ENCODE measurements at regions not wholly inside any gene's neighbourhood (a gene's known extent, or its start where the extent isn't known, plus 50 kb on each side); places are given as distances from the start of the nearest gene placed in this dataset.

DNA sequence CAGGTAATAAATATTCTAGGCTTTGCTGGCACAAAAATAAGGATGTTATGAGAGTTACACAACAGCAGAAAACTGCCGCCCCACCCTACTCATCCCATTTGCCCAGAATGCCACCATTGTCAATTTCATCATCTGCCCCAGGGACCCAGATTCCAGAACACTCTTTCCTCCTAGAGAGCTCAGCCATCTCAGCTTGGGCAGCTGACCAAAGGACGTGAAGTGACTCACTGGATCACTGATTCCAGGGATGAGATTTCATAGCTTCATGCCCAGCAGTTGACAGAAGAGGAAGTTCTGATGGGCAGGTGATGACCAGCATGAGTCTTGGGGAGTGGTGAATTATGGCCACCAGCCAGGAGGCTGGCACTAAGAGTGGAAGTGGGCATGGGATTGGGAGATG, 450.3 kb downstream of the RMST start:
- no peak overlapping the region for H3K27ac Mint-ChIP-seq
- POLR2A ChIA-PET: no interaction called here
- no peak for DNase-seq
- H3K36me3 Mint-ChIP-seq: no peaks in the 10 kb centered on the region
- no peaks in the 10 kb centered on the region for H3K9me3 Mint-ChIP-seq
- CTCF ChIA-PET: no interaction called here
- no peak overlapping the region for H3K4me3 Mint-ChIP-seq
- no peaks in the 10 kb centered on the region for H3K27me3 Mint-ChIP-seq
- intact Hi-C loops (cut with micrococcal nuclease): no loop called here
- no peaks in the 10 kb centered on the region for H3K4me1 Mint-ChIP-seq (ENCODE audit: low read depth)

DNA sequence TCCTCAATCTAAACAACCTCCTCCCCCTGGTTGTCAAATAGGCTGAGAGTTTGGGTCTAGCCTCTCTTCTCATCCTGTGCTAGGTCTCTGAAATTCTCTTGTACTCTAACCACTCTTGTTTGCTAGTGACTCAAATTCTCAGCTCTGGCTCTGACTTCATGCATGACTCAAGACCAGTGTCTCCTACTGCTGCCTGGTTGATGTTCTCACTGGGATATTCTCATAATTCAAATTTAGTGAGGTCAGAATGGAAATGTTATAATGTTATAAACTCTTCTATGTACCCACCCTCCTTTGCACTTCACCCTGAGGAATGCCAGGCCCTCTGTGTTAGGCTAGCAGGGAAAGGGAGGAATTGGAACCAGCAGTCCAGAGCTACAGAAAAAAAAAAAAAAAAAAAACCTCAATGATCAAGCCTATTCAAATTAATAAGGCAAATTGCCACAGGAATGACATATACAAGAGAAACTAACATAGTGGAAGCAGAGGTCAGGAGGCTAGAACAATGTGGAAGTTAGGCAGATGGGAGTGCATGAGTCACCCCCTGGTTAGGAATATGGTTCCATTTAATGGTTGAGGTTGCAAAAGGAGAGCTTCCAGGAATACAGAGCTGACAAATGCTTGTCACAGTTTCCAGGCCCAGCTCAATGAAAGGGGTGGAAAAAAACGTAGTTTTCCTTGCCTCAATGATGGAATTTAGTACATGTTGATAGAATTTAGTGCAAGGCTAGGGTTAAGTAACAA, 459.5 kb downstream of the RMST start:
- Mint-ChIP-seq H3K36me3 (no peaks in the 10 kb centered on the region), H3K9me3 (no peaks in the 10 kb centered on the region), H3K4me1 (ENCODE audit: low read depth) (no peaks in the 10 kb centered on the region), H3K27me3 (no peaks in the 10 kb centered on the region), H3K4me3 (no peak overlapping the region), H3K27ac (no peak overlapping the region)
- ChIA-PET POLR2A (no interaction called here), CTCF (no interaction called here)
- intact Hi-C loops (cut with micrococcal nuclease): no loop called here
- no peak for DNase-seq

DNA sequence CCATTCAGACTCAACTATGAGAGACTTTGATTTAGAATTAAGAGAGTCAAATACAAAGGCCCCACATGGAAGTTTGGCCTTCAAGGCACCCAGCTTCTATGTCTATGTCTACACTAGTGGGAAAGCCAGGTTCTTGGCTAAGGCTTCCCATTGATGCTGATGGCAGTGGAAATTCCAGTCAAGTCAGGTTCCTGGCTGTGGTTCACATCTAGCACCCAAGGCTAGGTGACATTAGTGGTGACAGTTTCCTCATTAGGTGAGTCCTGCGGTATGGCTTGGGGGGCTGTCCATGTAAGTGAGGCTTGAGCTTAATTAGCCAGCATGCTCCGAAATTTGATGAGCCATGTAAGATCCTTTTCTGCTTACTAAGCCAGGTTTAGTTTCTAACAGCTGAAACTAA, 460.9 kb downstream of the RMST start:
- intact Hi-C loops (cut with micrococcal nuclease): no loop called here
- Mint-ChIP-seq H3K27me3 (no peaks in the 10 kb centered on the region), H3K9me3 (no peaks in the 10 kb centered on the region), H3K4me1 (ENCODE audit: low read depth) (no peaks in the 10 kb centered on the region), H3K4me3 (no peak overlapping the region), H3K27ac (no peak overlapping the region), H3K36me3 (no peaks in the 10 kb centered on the region)
- CTCF ChIA-PET: no interaction called here
- POLR2A ChIA-PET: no interaction called here
- DNase-seq: no peak

DNA sequence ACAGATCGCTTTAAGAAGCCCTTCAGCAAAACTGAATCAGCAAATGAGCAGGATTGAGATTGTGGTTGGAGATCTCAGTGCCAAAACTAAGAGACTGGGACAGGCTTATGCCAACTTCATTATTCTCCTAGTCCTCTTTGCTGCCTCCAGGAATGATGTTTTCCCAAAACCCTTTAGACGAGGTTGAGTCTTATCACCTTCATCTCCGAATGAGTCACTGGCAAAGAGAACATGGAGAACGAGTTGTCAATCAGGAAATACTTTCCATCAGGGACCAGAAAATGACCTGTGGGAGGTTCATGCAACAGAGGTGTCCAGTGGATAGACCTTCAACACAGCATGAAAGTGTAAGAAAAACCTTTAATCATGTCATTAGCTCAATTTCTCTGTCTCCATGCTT, 461.5 kb downstream of the RMST start:
- no peak overlapping the region for H3K27ac Mint-ChIP-seq
- POLR2A ChIA-PET: no interaction called here
- CTCF ChIA-PET: no interaction called here
- H3K36me3 Mint-ChIP-seq: no peaks in the 10 kb centered on the region
- intact Hi-C loops (cut with micrococcal nuclease): no loop called here
- no peaks in the 10 kb centered on the region for H3K4me1 Mint-ChIP-seq (ENCODE audit: low read depth)
- no peak overlapping the region for H3K4me3 Mint-ChIP-seq
- H3K9me3 Mint-ChIP-seq: no peaks in the 10 kb centered on the region
- no peak for DNase-seq
- H3K27me3 Mint-ChIP-seq: no peaks in the 10 kb centered on the region

DNA sequence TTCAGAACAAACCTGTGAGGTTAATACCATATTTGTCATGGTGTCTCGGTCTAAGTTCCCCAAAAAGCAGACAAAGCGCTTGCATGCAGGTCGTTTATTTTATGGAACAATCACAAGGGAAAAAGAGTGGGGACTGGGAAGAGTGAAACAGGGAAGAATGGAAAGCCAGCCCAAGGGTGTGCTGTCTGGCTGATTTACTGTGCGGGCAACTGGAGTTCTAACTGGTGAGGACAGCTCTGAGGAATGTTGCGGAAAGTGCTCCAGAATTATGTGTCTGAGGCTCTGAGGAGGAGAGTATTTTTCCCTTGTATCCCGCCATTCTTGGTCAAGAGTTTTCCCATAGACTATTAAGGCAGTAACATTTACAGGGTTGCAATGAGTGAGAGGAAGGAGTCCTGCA, 465.4 kb downstream of the RMST start:
- ChIA-PET CTCF (no interaction called here), POLR2A (no interaction called here)
- no peaks in the 10 kb centered on the region for H3K27me3 Mint-ChIP-seq
- H3K27ac Mint-ChIP-seq: no peak overlapping the region
- H3K4me1 Mint-ChIP-seq (ENCODE audit: low read depth): no peaks in the 10 kb centered on the region
- no peaks in the 10 kb centered on the region for H3K36me3 Mint-ChIP-seq
- no peaks in the 10 kb centered on the region for H3K9me3 Mint-ChIP-seq
- intact Hi-C loops (cut with micrococcal nuclease): no loop called here
- DNase-seq: no peak
- no peak overlapping the region for H3K4me3 Mint-ChIP-seq

DNA sequence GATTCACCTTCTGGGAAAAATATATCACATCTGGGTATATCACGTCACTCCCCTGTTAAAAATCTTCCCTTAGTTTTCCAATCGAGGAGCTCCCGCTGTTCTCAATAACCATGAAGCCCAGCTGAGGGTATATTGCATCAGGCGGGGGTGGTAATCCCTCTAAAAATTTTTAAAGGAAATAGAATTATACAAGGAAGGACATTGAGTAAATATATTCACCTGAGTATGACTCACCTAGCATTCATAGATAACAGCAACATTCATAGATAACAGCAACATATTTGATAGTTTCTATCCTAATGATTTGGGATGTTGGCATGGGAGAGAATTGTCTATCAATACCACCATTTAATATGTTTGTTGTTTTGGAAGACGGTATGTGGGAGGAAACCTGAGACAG, 473.6 kb downstream of the RMST start:
- Mint-ChIP-seq H3K36me3 (no peaks in the 10 kb centered on the region), H3K9me3 (no peaks in the 10 kb centered on the region), H3K27me3 (no peaks in the 10 kb centered on the region), H3K4me1 (ENCODE audit: low read depth) (no peaks in the 10 kb centered on the region), H3K4me3 (no peak overlapping the region), H3K27ac (no peak overlapping the region)
- ChIA-PET POLR2A (no interaction called here), CTCF (no interaction called here)
- DNase-seq: no peak
- intact Hi-C loops (cut with micrococcal nuclease): no loop called here

DNA sequence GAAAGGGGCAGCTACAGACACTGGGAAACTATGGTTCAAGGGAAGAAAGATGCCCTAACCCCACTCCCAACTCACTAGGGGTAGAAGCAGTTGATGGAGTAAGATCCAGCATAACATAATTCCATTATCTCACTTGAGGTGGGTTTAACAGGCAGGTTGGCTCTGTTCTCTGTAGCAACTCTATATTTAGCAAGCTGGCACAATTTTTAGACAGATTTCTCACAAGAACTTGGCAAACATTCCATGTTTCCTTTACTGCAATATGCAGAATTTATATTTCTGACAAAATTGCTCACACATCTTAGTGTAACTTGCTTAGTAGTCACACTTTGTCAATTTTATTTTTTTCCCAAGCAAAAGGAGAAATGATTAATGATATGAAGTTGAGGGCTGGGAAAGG, 475.4 kb downstream of the RMST start:
- H3K9me3 Mint-ChIP-seq: no peaks in the 10 kb centered on the region
- CTCF ChIA-PET: no interaction called here
- POLR2A ChIA-PET: no interaction called here
- no peaks in the 10 kb centered on the region for H3K36me3 Mint-ChIP-seq
- H3K4me3 Mint-ChIP-seq: no peak overlapping the region
- no peaks in the 10 kb centered on the region for H3K4me1 Mint-ChIP-seq (ENCODE audit: low read depth)
- no peak for DNase-seq
- no peak overlapping the region for H3K27ac Mint-ChIP-seq
- intact Hi-C loops (cut with micrococcal nuclease): no loop called here
- no peaks in the 10 kb centered on the region for H3K27me3 Mint-ChIP-seq

DNA sequence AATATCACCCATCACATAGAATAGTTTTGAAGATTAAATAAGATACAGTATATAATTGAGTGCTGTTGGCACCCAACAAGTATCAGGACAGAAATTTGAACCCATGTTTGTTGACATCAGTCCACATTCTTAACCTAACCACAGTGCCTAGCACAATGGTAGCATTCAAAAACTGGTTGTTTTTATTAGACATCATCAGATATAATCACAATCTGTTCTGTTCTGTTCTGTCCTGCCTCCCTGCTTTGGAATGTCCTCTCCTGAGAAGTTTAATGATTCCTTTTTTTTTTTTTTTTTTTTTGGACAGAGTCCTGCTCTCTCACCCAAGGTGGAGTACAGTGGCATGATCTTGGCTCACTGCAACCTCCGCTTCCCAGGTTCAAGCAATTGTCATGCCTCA, 476.6 kb downstream of the RMST start:
- Mint-ChIP-seq H3K4me1 (ENCODE audit: low read depth) (no peaks in the 10 kb centered on the region), H3K4me3 (no peak overlapping the region), H3K36me3 (no peaks in the 10 kb centered on the region), H3K27me3 (no peaks in the 10 kb centered on the region), H3K9me3 (no peaks in the 10 kb centered on the region), H3K27ac (no peak overlapping the region)
- intact Hi-C loops (cut with micrococcal nuclease): no loop called here
- CTCF ChIA-PET: no interaction called here
- POLR2A ChIA-PET: no interaction called here
- no peak for DNase-seq

DNA sequence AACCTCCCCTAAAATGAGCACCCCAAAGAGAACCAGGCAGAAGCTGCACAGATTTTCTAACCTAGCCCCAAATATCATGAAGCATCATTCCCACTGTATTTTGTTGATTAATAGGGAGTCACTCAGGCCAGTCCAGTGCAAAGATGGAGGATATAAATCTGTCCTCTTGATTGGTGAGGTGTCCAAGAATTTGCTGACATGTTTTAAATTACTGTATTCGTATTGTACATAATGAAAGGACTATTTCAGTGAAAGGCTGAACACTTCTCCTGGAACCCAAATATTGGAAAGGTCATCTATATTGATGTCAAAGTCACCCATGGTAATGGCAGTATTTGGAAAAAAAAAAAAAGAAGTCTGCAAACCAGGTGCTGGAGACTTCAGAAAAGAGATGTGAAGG, 477.5 kb downstream of the RMST start:
- ChIA-PET CTCF (no interaction called here), POLR2A (no interaction called here)
- no peak overlapping the region for H3K4me3 Mint-ChIP-seq
- H3K27me3 Mint-ChIP-seq: no peaks in the 10 kb centered on the region
- H3K4me1 Mint-ChIP-seq (ENCODE audit: low read depth): no peaks in the 10 kb centered on the region
- intact Hi-C loops (cut with micrococcal nuclease): no loop called here
- DNase-seq: no peak
- H3K9me3 Mint-ChIP-seq: no peaks in the 10 kb centered on the region
- H3K36me3 Mint-ChIP-seq: no peaks in the 10 kb centered on the region
- H3K27ac Mint-ChIP-seq: no peak overlapping the region

DNA sequence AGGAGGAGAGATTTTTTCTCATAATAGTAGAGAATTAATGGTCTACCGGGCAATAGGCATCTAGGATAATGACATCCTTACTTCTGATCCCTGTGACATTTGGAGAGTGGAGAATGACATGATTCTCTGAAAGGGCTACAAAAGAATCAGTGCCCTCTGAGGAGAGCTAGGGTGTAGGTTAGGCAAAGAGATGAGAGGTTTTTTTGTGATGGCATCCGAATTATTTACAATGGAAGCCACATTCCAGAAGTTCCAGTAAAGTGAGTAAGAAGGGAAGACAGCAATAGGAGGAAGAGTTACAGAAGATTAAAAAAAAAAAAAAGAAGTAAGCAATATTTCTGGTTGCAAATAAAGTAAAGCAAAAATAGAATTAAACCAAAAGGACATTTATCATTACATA, 478.0 kb downstream of the RMST start:
- H3K9me3 Mint-ChIP-seq: no peaks in the 10 kb centered on the region
- H3K36me3 Mint-ChIP-seq: no peaks in the 10 kb centered on the region
- ChIA-PET POLR2A (no interaction called here), CTCF (no interaction called here)
- no peak overlapping the region for H3K27ac Mint-ChIP-seq
- no peaks in the 10 kb centered on the region for H3K27me3 Mint-ChIP-seq
- no peak for DNase-seq
- no peak overlapping the region for H3K4me3 Mint-ChIP-seq
- intact Hi-C loops (cut with micrococcal nuclease): no loop called here
- H3K4me1 Mint-ChIP-seq (ENCODE audit: low read depth): no peaks in the 10 kb centered on the region

DNA sequence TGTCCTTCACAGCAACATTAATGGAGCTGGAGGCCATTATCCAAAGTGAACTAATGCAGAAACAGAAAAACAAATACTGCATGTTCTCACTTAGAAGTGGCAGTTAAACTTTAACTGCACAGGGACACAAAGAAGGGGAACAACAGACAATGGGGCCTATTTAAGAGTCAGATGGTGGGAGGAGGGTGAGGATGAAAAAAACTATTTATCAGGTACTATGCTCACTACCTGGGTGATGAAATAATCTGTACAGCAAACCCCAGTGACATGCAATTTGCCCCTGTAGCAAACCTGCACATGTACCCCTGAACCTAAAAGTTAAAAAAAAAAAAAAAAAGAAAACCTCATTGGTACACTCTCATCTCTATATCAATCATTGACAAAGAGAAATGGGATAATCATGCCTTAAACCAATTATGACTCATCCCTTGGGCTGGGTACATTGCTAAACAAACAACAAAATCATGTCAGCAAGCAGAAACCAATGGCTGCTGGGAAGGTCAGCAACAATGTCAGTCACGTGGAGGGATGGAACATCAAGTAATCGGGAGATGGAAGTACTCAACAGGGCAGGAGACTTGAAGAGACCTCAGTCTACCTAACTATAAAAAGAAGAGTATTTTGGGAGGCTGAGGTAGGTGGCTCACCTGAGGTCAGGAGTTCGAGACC, 479.2 kb downstream of the RMST start:
- intact Hi-C loops (cut with micrococcal nuclease): no loop called here
- Mint-ChIP-seq H3K4me3 (no peak overlapping the region), H3K27ac (no peak overlapping the region), H3K36me3 (no peaks in the 10 kb centered on the region), H3K4me1 (ENCODE audit: low read depth) (no peaks in the 10 kb centered on the region), H3K27me3 (no peaks in the 10 kb centered on the region), H3K9me3 (no peaks in the 10 kb centered on the region)
- CTCF ChIA-PET: no interaction called here
- DNase-seq: no peak
- POLR2A ChIA-PET: no interaction called here

DNA sequence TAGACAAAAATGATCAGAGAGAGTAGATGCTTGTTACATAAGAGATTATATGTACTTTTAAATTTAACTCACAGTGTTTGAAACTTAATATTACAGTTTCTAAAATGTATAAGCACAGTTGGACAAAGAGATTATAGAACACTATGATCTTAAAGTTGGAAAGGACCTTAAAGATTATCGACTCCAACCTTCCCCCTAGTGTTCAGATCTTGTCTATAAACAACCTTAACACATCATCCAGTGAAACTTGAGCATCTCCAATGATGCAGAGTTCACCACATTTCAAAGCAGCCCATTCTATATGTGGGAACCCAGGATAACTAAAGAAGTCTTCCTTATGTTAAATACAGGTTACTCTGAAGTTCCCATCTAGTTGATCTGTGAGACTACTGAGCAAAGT, 480.8 kb downstream of the RMST start:
- ChIA-PET CTCF (interaction anchor here (0.6 kb wide), 1 partner anchor 8 kb away, joined by 4 read pairs; no protein-coding TSS in a partner anchor), POLR2A (no interaction called here)
- H3K4me1 Mint-ChIP-seq (ENCODE audit: low read depth): no peaks in the 10 kb centered on the region
- intact Hi-C loops (cut with micrococcal nuclease): no loop called here
- H3K36me3 Mint-ChIP-seq: no peaks in the 10 kb centered on the region
- no peak overlapping the region for H3K27ac Mint-ChIP-seq
- DNase-seq: no peak
- no peak overlapping the region for H3K4me3 Mint-ChIP-seq
- H3K9me3 Mint-ChIP-seq: peaks cover 3% of the 10 kb centered on the region
- H3K27me3 Mint-ChIP-seq: no peaks in the 10 kb centered on the region

DNA sequence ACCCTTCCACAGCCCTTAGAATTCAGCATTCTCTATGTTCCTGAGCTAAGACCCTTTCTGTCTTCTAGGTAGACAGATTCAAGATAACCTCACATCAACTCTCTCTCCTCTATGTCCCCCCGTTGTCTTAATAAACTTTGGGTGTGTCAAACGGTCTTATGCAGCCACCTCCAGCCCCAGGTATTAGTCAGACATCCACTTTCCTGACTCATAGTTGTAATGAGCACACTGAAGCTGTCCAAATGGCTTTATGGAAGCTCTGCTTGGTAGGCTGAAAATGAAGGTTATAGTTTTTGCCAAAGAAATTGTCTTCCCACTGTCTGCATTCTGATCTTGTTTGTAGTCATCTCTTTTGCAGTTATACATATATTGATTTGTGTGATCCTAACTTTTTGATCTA, 482.0 kb downstream of the RMST start:
- Mint-ChIP-seq H3K4me3 (no peak overlapping the region), H3K36me3 (no peaks in the 10 kb centered on the region), H3K4me1 (ENCODE audit: low read depth) (no peaks in the 10 kb centered on the region), H3K27me3 (no peaks in the 10 kb centered on the region), H3K27ac (no peak overlapping the region), H3K9me3 (peaks cover 3% of the 10 kb centered on the region)
- ChIA-PET CTCF (no interaction called here), POLR2A (no interaction called here)
- intact Hi-C loops (cut with micrococcal nuclease): no loop called here
- DNase-seq: no peak

Data from activated CD4-positive, alpha-beta memory T cell treated with anti-CD3 and anti-CD28 coated beads for 36 hours (primary cell).